HepG2 (cell line): ENCODE measurements at regions not wholly inside any gene's neighbourhood (a gene's known extent, or its start where the extent isn't known, plus 50 kb on each side); places are given as distances from the start of the nearest gene placed in this dataset.

Experiments
- ATAC-seq: fragments of 200-7000 bp; cut with Tn5 transposase; 3 replicates; pipeline ENCODE4 v1.9.1; 2020; ENCODE audit warnings: mild to moderate bottlenecking, moderate library complexity
- BruUV-seq: library from RNA; stranded (reverse); fragments of 400-500 nt; replicated peaks from 2 replicates; lab custom pipeline; 2021; lab: Mats Ljungman, UMichigan
- CTCF ChIA-PET: fragments of 300-600 bp; formaldehyde crosslinking; extraction: SDS; loops from one replicate; lab custom pipeline; 2021; ENCODE audit warnings: low total read pairs, inconsistent platforms, low intra/inter-chr PET ratio; lab: Yijun Ruan, JAX
- POLR2A ChIA-PET: fragments of 350-600 bp; sonication (Branson Sonifier 250); formaldehyde crosslinking; loops from one replicate; lab custom pipeline; 2020; ENCODE audit warnings: antibody characterized with exemption, inconsistent platforms; lab: Yijun Ruan, JAX
- DNase-seq: peaks from one replicate; pipeline ENCODE4 v3.0.0-alpha.2; 2015; ENCODE audit warnings: low spot score
- FAIRE-seq: peaks from 3 replicates; lab custom pipeline; 2011; peaks lifted over from hg19 to GRCh38; lab: Jason Lieb, UNC
- H2AFZ ChIP-seq: one replicate; pipeline ENCODE4 v1.6.1; 2011; ENCODE audit warnings: low read length, inconsistent platforms
- H3K27ac ChIP-seq: fragments of 300-600 bp; 3 replicates; pipeline ENCODE4 v1.8.0; 2011; ENCODE audit warnings: mixed run types, mild to moderate bottlenecking, mixed read lengths, low read length, inconsistent platforms; ENCODE audit not compliant: insufficient read depth; ENCODE audit errors: extremely low read length
- H3K27me3 ChIP-seq, 2 experiments: fragments of 200-600 bp in 1 of 2; 2 replicates in 1 of 2; 3 replicates in 1 of 2; pipeline versions ENCODE4 v1.6.0 to v1.8.0; 2011; ENCODE audit warnings: low read length in 2 of 2, mild to moderate bottlenecking in 2 of 2, moderate library complexity in 2 of 2, inconsistent platforms in 1 of 2; ENCODE audit not compliant: insufficient read depth in 2 of 2, control insufficient read depth in 1 of 2
- H3K36me3 ChIP-seq, 2 experiments: fragments of 200-600 bp in 1 of 2; replicated peaks in 1 of 2; 2 replicates in 1 of 2; 3 replicates in 1 of 2; pipeline versions ENCODE4 v1.5.1 to v1.8.0; 2011; ENCODE audit warnings: low read length in 2 of 2, inconsistent platforms in 1 of 2; ENCODE audit not compliant: insufficient read depth in 2 of 2, control insufficient read depth in 1 of 2
- H3K4me1 ChIP-seq: 2 replicates; pipeline ENCODE4 v1.5.1; 2012; ENCODE audit warnings: low read length, inconsistent platforms; ENCODE audit not compliant: insufficient read depth
- H3K4me2 ChIP-seq: 2 replicates; pipeline ENCODE4 v1.6.0; 2011; ENCODE audit warnings: low read depth, low read length, inconsistent platforms
- H3K4me3 ChIP-seq, 3 experiments: fragments of 200-600 bp in 1 of 3; sonication (generic), shearing (Covaris generic) in 1 of 3; replicated peaks in 1 of 3; 2 replicates each; pipeline ENCODE4 v1.5.1; 2011 to 2016; ENCODE audit warnings: low read length in 3 of 3, inconsistent platforms in 2 of 3, low read depth in 2 of 3, mild to moderate bottlenecking in 2 of 3, control low read depth in 1 of 3, mixed read lengths in 1 of 3; ENCODE audit not compliant: insufficient read depth in 1 of 3
- H3K79me2 ChIP-seq: one replicate; pipeline ENCODE4 v1.6.1; 2011; ENCODE audit warnings: low read length, inconsistent platforms; ENCODE audit not compliant: insufficient read depth
- H3K9ac ChIP-seq: 2 replicates; pipeline ENCODE4 v1.6.0; 2011; ENCODE audit warnings: mild to moderate bottlenecking, low read depth, low read length, inconsistent platforms; ENCODE audit not compliant: insufficient read depth
- H3K9me3 ChIP-seq: 2 replicates; pipeline ENCODE4 v1.5.1; 2012; ENCODE audit warnings: mild to moderate bottlenecking, low read length
- H4K20me1 ChIP-seq: 2 replicates; pipeline ENCODE4 v1.6.0; 2011; ENCODE audit warnings: inconsistent platforms, mild to moderate bottlenecking, low read length, moderate library complexity; ENCODE audit not compliant: insufficient read depth
- GLI4 ChIP-seq: sonication (generic); formaldehyde crosslinking; IDR thresholded peaks from 2 replicates; pipeline ENCODE4 v1.5.1; 2020; ENCODE audit warnings: missing genetic modification reagents, mild to moderate bottlenecking, moderate library complexity, borderline replicate concordance
- KLF15 ChIP-seq: sonication (generic); formaldehyde crosslinking; IDR thresholded peaks from 2 replicates; pipeline ENCODE4 v1.8.1; 2023; ENCODE audit warnings: borderline replicate concordance, mild to moderate bottlenecking, inconsistent platforms, missing genetic modification reagents, mixed read lengths
- KLF6 ChIP-seq: IDR thresholded peaks from 2 replicates; pipeline ENCODE4 v1.8.0; 2016; ENCODE audit warnings: missing biosample characterization, missing genetic modification reagents
- NFIB ChIP-seq: sonication (generic); formaldehyde crosslinking; IDR thresholded peaks from 2 replicates; pipeline ENCODE4 v1.9.0; 2021; ENCODE audit warnings: missing genetic modification reagents, mild to moderate bottlenecking, borderline replicate concordance
- SKIL ChIP-seq: sonication (generic); formaldehyde crosslinking; IDR thresholded peaks from 2 replicates; pipeline ENCODE4 v1.8.0; 2022; ENCODE audit warnings: missing genetic modification reagents, mild to moderate bottlenecking, moderate library complexity, borderline replicate concordance
- SRSF9 ChIP-seq: fragments of 200-400 bp; formaldehyde crosslinking; IDR thresholded peaks from 2 replicates; pipeline ENCODE4 v1.6.1; 2018; ENCODE audit warnings: borderline replicate concordance, mild to moderate bottlenecking, low read depth, low read length; ENCODE audit not compliant: insufficient read depth, poor library complexity, severe bottlenecking
- ZBTB37 ChIP-seq: sonication (generic); formaldehyde crosslinking; IDR thresholded peaks from 2 replicates; pipeline ENCODE4 v1.4.0; 2020; ENCODE audit warnings: mild to moderate bottlenecking, missing genetic modification reagents
- ZIK1 ChIP-seq: sonication (generic); formaldehyde crosslinking; IDR thresholded peaks from 2 replicates; pipeline ENCODE4 v1.5.0; 2020; ENCODE audit warnings: mild to moderate bottlenecking, low read depth, missing genetic modification reagents, borderline replicate concordance
- ZKSCAN1 ChIP-seq: fragments of 150-350 bp; IDR thresholded peaks from 2 replicates; pipeline ENCODE4 v1.6.1; 2014; ENCODE audit warnings: low read length
- ZNF343 ChIP-seq: sonication (generic); formaldehyde crosslinking; IDR thresholded peaks from 2 replicates; pipeline ENCODE4 v1.4.0; 2020; ENCODE audit warnings: mild to moderate bottlenecking, missing genetic modification reagents
- ZNF709 ChIP-seq: sonication (generic); formaldehyde crosslinking; IDR thresholded peaks from 2 replicates; pipeline ENCODE4 v1.5.0; 2020; ENCODE audit warnings: mild to moderate bottlenecking, missing genetic modification reagents
- ZNF788 ChIP-seq: sonication (generic); formaldehyde crosslinking; IDR thresholded peaks from 2 replicates; pipeline ENCODE4 v1.5.0; 2020; ENCODE audit warnings: mild to moderate bottlenecking, missing genetic modification reagents, borderline replicate concordance
- ZSCAN30 ChIP-seq: sonication (generic); formaldehyde crosslinking; IDR thresholded peaks from 2 replicates; pipeline ENCODE4 v1.5.0; 2020; ENCODE audit warnings: mild to moderate bottlenecking, missing genetic modification reagents
- ZSCAN5A ChIP-seq: sonication (generic); formaldehyde crosslinking; IDR thresholded peaks from 2 replicates; pipeline ENCODE4 v1.8.0; 2022; ENCODE audit warnings: mild to moderate bottlenecking, missing genetic modification reagents, borderline replicate concordance
- WGBS: methylation state at CpG from one replicate; pipeline ENCODE4 v1.1.6; 2017; ENCODE audit warnings: low lambda C conversion rate; 5-methylcytosine and 5-hydroxymethylcytosine counted together
- in situ Hi-C: cut with HindIII; loops from 2 replicates; pipeline ENCODE4 v1.10.0; 2017; ENCODE audit warnings: low pct_unique_long_range_greater_than_20kb; ENCODE audit not compliant: extremely low pct_ligation_motif_present
- intact Hi-C: fragments of 100-400 bp; cut with micrococcal nuclease; formaldehyde crosslinking; loops from one replicate; pipeline ENCODE4 v1.10.0; 2022; ENCODE audit not compliant: unreplicated experiment

GRCh38 chr22:27011717-27012116 is 354.3 kb downstream of the MIAT start:
- FAIRE-seq (no peak), DNase-seq (no peak), ATAC-seq (no peak)
- POLR2A ChIA-PET = no interaction called here
- H3K4me2 ChIP-seq = no peak overlapping the region
- no peaks in the 10 kb centered on the region for H3K79me2 ChIP-seq
- 0 out of 5 replicates have a peak, but pooled peaks cover 0 to 3% of the 10 kb centered on the region in 2 experiments for H3K27me3 ChIP-seq
- 0% methylated on average over 3 of the region's 3 CpGs for WGBS
- BruUV-seq = no TSS peak
- no peaks in the 10 kb centered on the region for H3K36me3 ChIP-seq
- no peaks in the 10 kb centered on the region for H3K4me1 ChIP-seq
- no peak overlapping the region for H3K9ac ChIP-seq
- H4K20me1 ChIP-seq = no peaks in the 10 kb centered on the region
- CTCF ChIA-PET = no interaction called here
- no peaks in the 10 kb centered on the region for H3K9me3 ChIP-seq
- TF ChIP-seq KLF6 (CRISPR knock-in tag) (no peak), ZSCAN5A (CRISPR knock-in tag) (no peak), GLI4 (CRISPR knock-in tag) (no peak), ZKSCAN1 (no peak)
- intact Hi-C loops (no loop called here), in situ Hi-C loops (no loop called here)
- no peak overlapping the region for H3K27ac ChIP-seq
- no peak overlapping the region for H3K4me3 ChIP-seq
- H2AFZ ChIP-seq = no peak overlapping the region

- DNase-seq (no peak), ATAC-seq (no peak), FAIRE-seq (no peak)
- Histone ChIP-seq H3K36me3 (no peaks in the 10 kb centered on the region), H3K9ac (no peak overlapping the region), H3K27ac (no peak overlapping the region), H3K79me2 (no peaks in the 10 kb centered on the region), H3K4me1 (no peaks in the 10 kb centered on the region), H2AFZ (no peak overlapping the region), H3K4me3 (no peak overlapping the region), H3K4me2 (no peak overlapping the region), H3K27me3 (peaks cover 0 to 8% of the 10 kb centered on the region in 2 experiments; a peak in 2 of 5 replicates), H4K20me1 (no peaks in the 10 kb centered on the region), H3K9me3 (no peaks in the 10 kb centered on the region)
- BruUV-seq = no TSS peak
- intact Hi-C loops = no loop called here
- ChIA-PET POLR2A (no interaction called here), CTCF (no interaction called here)
- WGBS = 6% methylated on average over 4 of the region's 4 CpGs
- in situ Hi-C loops = no loop called here
- TF ChIP-seq NFIB (CRISPR knock-in tag) = no peak
- no peak for TF ChIP-seq SKIL (CRISPR knock-in tag)
- TF ChIP-seq SRSF9 = no peak
- no peak for TF ChIP-seq ZSCAN30
- TF ChIP-seq ZNF343 = no peak
- no peak for TF ChIP-seq KLF15 (CRISPR knock-in tag)
- TF ChIP-seq ZIK1 = no peak
- no peak for TF ChIP-seq ZNF788 (CRISPR knock-in tag)
- TF ChIP-seq ZNF709 (CRISPR knock-in tag) = no peak
- TF ChIP-seq ZBTB37 (CRISPR knock-in tag) = no peak
Measured at GRCh38 chr22:27019827-27020226, 362.4 kb downstream of the MIAT start.
